IMR-90 (cell line): ENCODE measurements at regions not wholly inside any gene's neighbourhood (a gene's known extent, or its start where the extent isn't known, plus 50 kb on each side); places are given as distances from the start of the nearest gene placed in this dataset.

ENCODE experiments used
- ATAC-seq: fragments of 200-7000 bp; cut with Tn5 transposase; 2 replicates; pipeline ENCODE4 v1.9.1; 2020; ENCODE audit warnings: low read depth, mild to moderate bottlenecking, moderate library complexity
- BruUV-seq: library from RNA; stranded (reverse); fragments of 400-500 nt; replicated peaks from 2 replicates; lab custom pipeline; 2021; lab: Mats Ljungman, UMichigan
- CTCF ChIA-PET: fragments of 300-600 bp; formaldehyde crosslinking; extraction: SDS; loops from one replicate; lab custom pipeline; 2021; ENCODE audit warnings: antibody characterized with exemption; lab: Yijun Ruan, JAX
- POLR2A ChIA-PET: fragments of 300-600 bp; sonication (Branson Sonifier 250); formaldehyde crosslinking; loops from one replicate; lab custom pipeline; 2022; ENCODE audit warnings: antibody characterized with exemption; ENCODE audit not compliant: unreplicated experiment; lab: Charles Lee
- DNase-seq: peaks from one replicate; pipeline ENCODE4 v3.0.0; 2013
- H2AFZ ChIP-seq: replicated peaks from 2 replicates; pipeline ENCODE3; 2013; ENCODE audit warnings: low read length, mild to moderate bottlenecking; ENCODE audit not compliant: poor library complexity
- H2AK5ac ChIP-seq: 2 replicates; pipeline ENCODE4 v1.6.1; 2013; ENCODE audit warnings: low read depth, low read length, inconsistent platforms
- H2AK9ac ChIP-seq: replicated peaks from 2 replicates; pipeline ENCODE3; 2013; ENCODE audit warnings: mild to moderate bottlenecking, low read depth, low read length, moderate library complexity; ENCODE audit not compliant: poor library complexity
- H2BK120ac ChIP-seq: 2 replicates; pipeline ENCODE4 v1.6.1; 2013; ENCODE audit warnings: low read depth, low read length, inconsistent platforms
- H2BK15ac ChIP-seq: 3 replicates; pipeline ENCODE4 v1.6.1; 2013; ENCODE audit warnings: low read depth, low read length, inconsistent platforms
- H2BK20ac ChIP-seq: 2 replicates; pipeline ENCODE4 v1.6.1; 2013; ENCODE audit warnings: low read depth, mild to moderate bottlenecking, inconsistent platforms, low read length, moderate library complexity
- H2BK5ac ChIP-seq: 2 replicates; pipeline ENCODE4 v1.6.1; 2013; ENCODE audit warnings: mild to moderate bottlenecking, low read depth, low read length, inconsistent platforms; ENCODE audit not compliant: poor library complexity, severe bottlenecking
- H3K14ac ChIP-seq: replicated peaks from 2 replicates; pipeline ENCODE4 v1.6.1; 2013; ENCODE audit warnings: low read depth, low read length, inconsistent platforms
- H3K18ac ChIP-seq: 2 replicates; pipeline ENCODE4 v1.6.1; 2013; ENCODE audit warnings: low read depth, low read length, control low read depth
- H3K23ac ChIP-seq: 2 replicates; pipeline ENCODE4 v1.6.1; 2013; ENCODE audit warnings: low read depth, low read length, inconsistent platforms
- H3K27ac ChIP-seq: 2 replicates; pipeline ENCODE4 v1.5.1; 2013; ENCODE audit warnings: mild to moderate bottlenecking, control low read depth, low read length; ENCODE audit not compliant: insufficient read depth
- H3K27me3 ChIP-seq: 2 replicates; pipeline ENCODE4 v1.6.1; 2013; ENCODE audit warnings: low read length; ENCODE audit not compliant: control insufficient read depth, insufficient read depth
- H3K36me3 ChIP-seq: 2 replicates; pipeline ENCODE4 v1.6.1; 2013; ENCODE audit warnings: low read length, mixed read lengths; ENCODE audit not compliant: control insufficient read depth, insufficient read depth
- H3K4ac ChIP-seq: 2 replicates; pipeline ENCODE4 v1.6.1; 2013; ENCODE audit warnings: low read depth, low read length, inconsistent platforms
- H3K4me1 ChIP-seq: 2 replicates; pipeline ENCODE4 v1.6.1; 2013; ENCODE audit warnings: low read length, mixed read lengths; ENCODE audit not compliant: control insufficient read depth, insufficient read depth
- H3K4me2 ChIP-seq: 2 replicates; pipeline ENCODE4 v1.6.1; 2013; ENCODE audit warnings: low read depth, mild to moderate bottlenecking, control low read depth, low read length, moderate library complexity
- H3K4me3 ChIP-seq: 2 replicates; pipeline ENCODE4 v1.5.1; 2013; ENCODE audit warnings: low read depth, mild to moderate bottlenecking, control low read depth, low read length, moderate library complexity; ENCODE audit not compliant: insufficient read depth
- H3K56ac ChIP-seq: 2 replicates; pipeline ENCODE4 v1.6.1; 2013; ENCODE audit warnings: low read length, inconsistent platforms; ENCODE audit not compliant: insufficient read depth; ENCODE audit errors: extremely low read depth
- H3K79me1 ChIP-seq, 2 experiments: 2 replicates each; pipeline ENCODE4 v1.6.1; 2013; ENCODE audit warnings: low read length in 2 of 2, inconsistent platforms in 1 of 2, low read depth in 1 of 2
- H3K9ac ChIP-seq: 2 replicates; pipeline ENCODE4 v1.6.1; 2013; ENCODE audit warnings: low read depth, low read length, control low read depth
- H3K9me1 ChIP-seq: 2 replicates; pipeline ENCODE4 v1.6.1; 2013; ENCODE audit warnings: low read length, inconsistent platforms; ENCODE audit not compliant: insufficient read depth
- H3K9me3 ChIP-seq: 2 replicates; pipeline ENCODE4 v1.6.1; 2013; ENCODE audit warnings: low read length; ENCODE audit not compliant: control insufficient read depth, insufficient read depth
- H4K20me1 ChIP-seq: 2 replicates; pipeline ENCODE4 v1.6.1; 2013; ENCODE audit warnings: low read length, inconsistent platforms; ENCODE audit not compliant: insufficient read depth
- H4K5ac ChIP-seq: 2 replicates; pipeline ENCODE4 v1.6.1; 2013; ENCODE audit warnings: mild to moderate bottlenecking, low read depth, low read length, control low read depth
- H4K8ac ChIP-seq, 2 experiments: 2 replicates each; pipeline ENCODE4 v1.6.1; 2013; ENCODE audit warnings: low read depth in 2 of 2, low read length in 2 of 2, control low read depth in 1 of 2, inconsistent platforms in 1 of 2
- H4K91ac ChIP-seq: 2 replicates; pipeline ENCODE4 v1.6.1; 2013; ENCODE audit warnings: low read depth, low read length, inconsistent platforms; ENCODE audit not compliant: insufficient read depth
- BHLHE40 ChIP-seq: fragments of 150-350 bp; IDR thresholded peaks from 2 replicates; pipeline ENCODE4 v1.6.1; 2016; ENCODE audit warnings: mild to moderate bottlenecking, low read depth, low read length
- CEBPB ChIP-seq: IDR thresholded peaks from 2 replicates; pipeline ENCODE4 v1.6.1; 2012; ENCODE audit warnings: low read depth, low read length, improper control_type of control experiment
- CHD1 ChIP-seq: IDR thresholded peaks from 2 replicates; pipeline ENCODE4 v1.6.1; 2012; ENCODE audit warnings: low read depth, low read length, improper control_type of control experiment
- FOS ChIP-seq: fragments of 150-350 bp; IDR thresholded peaks from 2 replicates; pipeline ENCODE4 v1.6.1; 2016; ENCODE audit warnings: low read depth, low read length
- MAFK ChIP-seq: IDR thresholded peaks from 2 replicates; pipeline ENCODE4 v1.6.1; 2012; ENCODE audit warnings: low read depth, low read length, improper control_type of control experiment
- MAZ ChIP-seq: IDR thresholded peaks from 2 replicates; pipeline ENCODE4 v1.6.1; 2012; ENCODE audit warnings: low read depth, mild to moderate bottlenecking, low read length, improper control_type of control experiment, moderate library complexity, borderline replicate concordance
- MXI1 ChIP-seq: IDR thresholded peaks from 2 replicates; pipeline ENCODE4 v1.6.1; 2012; ENCODE audit warnings: low read depth, mild to moderate bottlenecking, low read length, moderate library complexity, borderline replicate concordance
- NFE2L2 ChIP-seq: fragments of 150-350 bp; IDR thresholded peaks from 2 replicates; pipeline ENCODE4 v1.6.1; 2016; ENCODE audit warnings: low read depth, mild to moderate bottlenecking, low read length
- POLR2A ChIP-seq: IDR thresholded peaks from 2 replicates; pipeline ENCODE4 v1.6.1; 2012; ENCODE audit warnings: mild to moderate bottlenecking, low read depth, low read length
- RAD21 ChIP-seq: IDR thresholded peaks from 2 replicates; pipeline ENCODE4 v1.6.1; 2012; ENCODE audit warnings: low read length, improper control_type of control experiment
- RFX5 ChIP-seq: IDR thresholded peaks from 2 replicates; pipeline ENCODE4 v1.8.0; 2012; ENCODE audit warnings: low read depth, mild to moderate bottlenecking, low read length, moderate library complexity
- SMC3 ChIP-seq: fragments of 150-350 bp; IDR thresholded peaks from 2 replicates; pipeline ENCODE4 v1.6.1; 2016; ENCODE audit warnings: low read depth, mild to moderate bottlenecking, antibody characterized with exemption, low read length, moderate library complexity
- WGBS, 2 experiments: methylation state at CpG; one replicate each; pipeline versions ENCODE4 v1.1.5 to v1.1.7; 2013; ENCODE audit warnings: missing lambda C conversion rate in 2 of 2; ENCODE audit not compliant: insufficient read length in 1 of 2; ENCODE audit errors: extremely low coverage in 2 of 2; 5-methylcytosine and 5-hydroxymethylcytosine counted together
- dilution Hi-C: fragments of 300-500 bp; cut with HindIII; formaldehyde crosslinking; loops from one replicate; pipeline ENCODE4 v1.14.3; 2018; ENCODE audit warnings: low sequenced_read_pairs; ENCODE audit not compliant: unreplicated experiment
- in situ Hi-C: fragments of 300-500 bp; cut with MboI; formaldehyde crosslinking; loops from 3 replicates; pipeline ENCODE4 v1.14.3; 2019; ENCODE audit warnings: low sequenced_read_pairs, inconsistent platforms, mixed read lengths
- intact Hi-C: fragments of 100-400 bp; cut with micrococcal nuclease; formaldehyde crosslinking; loops from 2 replicates; pipeline ENCODE4 v1.10.0; 2022
- TF ChIP-seq, protein P1 (sequence below): fragments of 150-350 bp; IDR thresholded peaks from 2 replicates; pipeline ENCODE4 v1.6.1; 2017; ENCODE audit warnings: mild to moderate bottlenecking, antibody characterized with exemption, low read length, low read depth
- TF ChIP-seq, protein P2 (sequence below): conservative IDR thresholded peaks from 2 replicates; pipeline ENCODE4 v1.5.1; 2012; ENCODE audit warnings: mild to moderate bottlenecking, low read depth, low read length, improper control_type of control experiment
- TF ChIP-seq, protein P3 (sequence below): fragments of 150-350 bp; IDR thresholded peaks from 2 replicates; pipeline ENCODE4 v1.6.1; 2016; ENCODE audit warnings: low read depth, mild to moderate bottlenecking, low read length, moderate library complexity, borderline replicate concordance

DNA sequence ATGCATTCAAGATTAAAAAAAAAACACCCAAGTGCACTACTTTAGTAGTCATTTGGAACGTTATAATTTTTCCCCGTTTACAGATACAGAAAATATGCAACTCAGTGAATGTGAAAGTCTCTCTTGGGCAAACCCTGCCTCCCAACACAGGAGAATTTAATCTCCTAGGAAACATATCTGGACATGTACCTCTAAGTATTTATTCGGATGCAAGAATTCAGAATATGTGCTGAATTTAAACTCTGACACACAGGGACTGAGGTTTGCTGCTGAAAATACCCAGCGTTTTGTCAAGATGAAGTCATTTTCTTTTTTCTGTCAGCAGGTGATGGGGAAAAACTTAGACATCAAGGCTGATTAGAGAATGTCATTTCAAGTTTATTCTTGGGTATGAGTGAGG is 105.4 kb downstream of the ACKR3 start:
- Histone ChIP-seq H3K4me1 (no peaks in the 10 kb centered on the region; the same call in none of the 2 replicates), H4K5ac (no peak overlapping the region), H3K27me3 (peaks cover 18% of the 10 kb centered on the region), H3K9ac (no peak overlapping the region), H4K8ac (no peak overlapping the region), H3K9me1 (no peaks in the 10 kb centered on the region), H2BK20ac (no peak overlapping the region), H2AK5ac (no peak overlapping the region), H2BK15ac (no peak overlapping the region), H3K36me3 (no peaks in the 10 kb centered on the region), H3K18ac (no peak overlapping the region), H3K4ac (no peak overlapping the region), H3K4me3 (no peak overlapping the region), H3K79me1 (no peaks in the 10 kb centered on the region), H4K91ac (no peak overlapping the region), H2BK120ac (no peak overlapping the region), H2BK5ac (no peak overlapping the region), H3K56ac (no peak overlapping the region), H3K4me2 (no peak overlapping the region; the same call in 1 of the 2 replicates), H4K20me1 (no peaks in the 10 kb centered on the region), H3K14ac (no peak overlapping the region), H3K27ac (no peak overlapping the region), H3K9me3 (peaks cover 5% of the 10 kb centered on the region; the same call in 1 of the 2 replicates), H2AK9ac (no peak overlapping the region), H3K23ac (no peak overlapping the region), H2AFZ (no peak overlapping the region)
- intact Hi-C loops = no loop called here
- no peak; the same call in 1 of the 2 replicates for ATAC-seq
- no peak for TF ChIP-seq NFE2L2
- TF ChIP-seq, protein P1, sequence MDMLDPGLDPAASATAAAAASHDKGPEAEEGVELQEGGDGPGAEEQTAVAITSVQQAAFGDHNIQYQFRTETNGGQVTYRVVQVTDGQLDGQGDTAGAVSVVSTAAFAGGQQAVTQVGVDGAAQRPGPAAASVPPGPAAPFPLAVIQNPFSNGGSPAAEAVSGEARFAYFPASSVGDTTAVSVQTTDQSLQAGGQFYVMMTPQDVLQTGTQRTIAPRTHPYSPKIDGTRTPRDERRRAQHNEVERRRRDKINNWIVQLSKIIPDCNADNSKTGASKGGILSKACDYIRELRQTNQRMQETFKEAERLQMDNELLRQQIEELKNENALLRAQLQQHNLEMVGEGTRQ = no peak
- TF ChIP-seq RAD21 = no peak
- no peak for TF ChIP-seq RFX5
- TF ChIP-seq BHLHE40 = no peak
- no peak for TF ChIP-seq MAFK
- TF ChIP-seq, protein P2, sequence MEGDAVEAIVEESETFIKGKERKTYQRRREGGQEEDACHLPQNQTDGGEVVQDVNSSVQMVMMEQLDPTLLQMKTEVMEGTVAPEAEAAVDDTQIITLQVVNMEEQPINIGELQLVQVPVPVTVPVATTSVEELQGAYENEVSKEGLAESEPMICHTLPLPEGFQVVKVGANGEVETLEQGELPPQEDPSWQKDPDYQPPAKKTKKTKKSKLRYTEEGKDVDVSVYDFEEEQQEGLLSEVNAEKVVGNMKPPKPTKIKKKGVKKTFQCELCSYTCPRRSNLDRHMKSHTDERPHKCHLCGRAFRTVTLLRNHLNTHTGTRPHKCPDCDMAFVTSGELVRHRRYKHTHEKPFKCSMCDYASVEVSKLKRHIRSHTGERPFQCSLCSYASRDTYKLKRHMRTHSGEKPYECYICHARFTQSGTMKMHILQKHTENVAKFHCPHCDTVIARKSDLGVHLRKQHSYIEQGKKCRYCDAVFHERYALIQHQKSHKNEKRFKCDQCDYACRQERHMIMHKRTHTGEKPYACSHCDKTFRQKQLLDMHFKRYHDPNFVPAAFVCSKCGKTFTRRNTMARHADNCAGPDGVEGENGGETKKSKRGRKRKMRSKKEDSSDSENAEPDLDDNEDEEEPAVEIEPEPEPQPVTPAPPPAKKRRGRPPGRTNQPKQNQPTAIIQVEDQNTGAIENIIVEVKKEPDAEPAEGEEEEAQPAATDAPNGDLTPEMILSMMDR = no peak
- TF ChIP-seq SMC3 = no peak
- TF ChIP-seq MAZ = no peak
- no peak for TF ChIP-seq POLR2A
- no peak for TF ChIP-seq CHD1
- TF ChIP-seq MXI1 = no peak
- no peak for TF ChIP-seq CEBPB
- TF ChIP-seq FOS = no peak
- TF ChIP-seq, protein P3, sequence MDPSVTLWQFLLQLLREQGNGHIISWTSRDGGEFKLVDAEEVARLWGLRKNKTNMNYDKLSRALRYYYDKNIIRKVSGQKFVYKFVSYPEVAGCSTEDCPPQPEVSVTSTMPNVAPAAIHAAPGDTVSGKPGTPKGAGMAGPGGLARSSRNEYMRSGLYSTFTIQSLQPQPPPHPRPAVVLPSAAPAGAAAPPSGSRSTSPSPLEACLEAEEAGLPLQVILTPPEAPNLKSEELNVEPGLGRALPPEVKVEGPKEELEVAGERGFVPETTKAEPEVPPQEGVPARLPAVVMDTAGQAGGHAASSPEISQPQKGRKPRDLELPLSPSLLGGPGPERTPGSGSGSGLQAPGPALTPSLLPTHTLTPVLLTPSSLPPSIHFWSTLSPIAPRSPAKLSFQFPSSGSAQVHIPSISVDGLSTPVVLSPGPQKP = no peak
- dilution Hi-C loops = no loop called here
- in situ Hi-C loops = no loop called here
- POLR2A ChIA-PET = no interaction called here
- DNase-seq = peak; percentile 2
- CTCF ChIA-PET = no interaction called here
- no TSS peak for BruUV-seq
- no CpG with 5 or more reads among the region's 4 CpGs for WGBS, 2 experiments
